Activated CD4-positive, alpha-beta T cell treated with anti-CD3 and anti-CD28 coated beads for 48 hours (primary cell): ENCODE measurements at regions not wholly inside any gene's neighbourhood (a gene's known extent, or its start where the extent isn't known, plus 50 kb on each side); places are given as distances from the start of the nearest gene placed in this dataset.
"Not testable (repeated sequence)": the region's sequence is repeated elsewhere in the genome, so short reads cannot be mapped to it uniquely, and the experiment has no call there.

Source experiments
- DNase-seq: peaks from one replicate; pipeline ENCODE4 v3.0.0-alpha.2; 2020

DNA sequence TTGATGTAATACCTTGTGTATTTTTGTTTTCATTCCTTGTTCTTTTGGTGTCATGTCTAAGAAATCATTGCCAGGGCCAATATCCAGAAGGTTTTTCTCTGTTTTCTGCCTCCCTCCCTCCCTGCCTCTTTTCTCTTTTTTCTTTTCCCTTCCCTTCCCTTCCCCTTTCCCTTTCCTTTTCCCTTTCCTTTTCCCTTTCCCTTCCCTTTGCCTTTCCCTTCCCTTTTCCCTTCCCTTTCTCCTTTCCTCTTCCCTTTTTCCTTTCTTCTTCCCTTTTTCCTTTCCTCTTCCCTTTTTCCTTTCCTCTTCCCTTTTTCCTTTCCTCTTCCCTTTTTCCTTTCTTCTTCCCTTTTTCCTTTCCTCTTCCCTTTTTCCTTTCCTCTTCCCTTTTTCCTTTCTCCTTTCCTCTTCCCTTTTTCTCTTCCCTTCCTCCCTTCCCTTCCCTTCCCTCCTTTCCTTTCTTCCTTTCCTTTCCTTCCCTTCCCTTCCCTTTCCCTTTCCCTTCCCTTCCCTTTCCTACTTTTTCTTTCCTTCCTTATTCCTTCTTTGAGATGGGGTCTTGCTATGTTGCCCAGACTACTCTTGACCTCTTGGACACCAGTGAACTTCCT, 646.1 kb downstream of the RAPGEF2 start:
- DNase-seq = no peak

DNA sequence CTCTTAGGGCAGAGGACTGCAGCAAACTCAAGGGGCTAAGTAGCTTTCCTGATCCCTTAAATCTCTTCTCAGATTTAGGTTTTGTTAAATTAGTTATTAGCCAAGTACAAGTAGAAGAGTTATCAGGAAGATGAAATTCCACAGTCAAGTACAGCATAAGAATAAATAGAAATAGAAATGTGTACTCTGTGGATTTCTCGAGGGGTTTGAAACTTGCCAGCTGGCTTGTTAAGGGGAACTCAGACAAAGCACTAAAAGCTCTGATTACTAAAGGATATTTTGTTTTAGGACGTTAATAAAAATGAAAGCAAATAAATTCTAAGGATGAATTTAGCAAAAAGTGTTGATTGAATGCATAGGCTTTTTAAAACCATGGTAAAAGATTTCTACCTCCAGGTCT, 654.6 kb downstream of the RAPGEF2 start:
- no peak for DNase-seq

DNA sequence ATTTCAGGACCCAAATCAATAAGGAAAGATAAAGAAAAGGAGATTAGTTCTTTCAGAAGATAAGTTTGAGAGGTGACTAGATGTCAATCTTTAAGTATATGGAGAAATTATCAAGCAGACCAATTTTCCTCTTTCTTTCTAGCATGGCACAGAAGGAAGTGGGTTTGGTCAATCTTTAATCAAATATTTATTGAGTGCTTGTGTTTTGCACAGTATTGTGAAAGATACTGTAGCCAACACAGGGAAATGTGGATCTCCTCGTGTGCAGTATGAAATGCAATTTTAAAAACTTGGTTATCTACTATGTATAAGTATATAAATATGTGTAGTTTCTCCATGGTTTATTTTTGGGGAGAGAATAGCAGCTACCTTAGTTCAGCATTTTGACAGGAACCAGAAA, 655.2 kb downstream of the RAPGEF2 start:
- no peak for DNase-seq

DNA sequence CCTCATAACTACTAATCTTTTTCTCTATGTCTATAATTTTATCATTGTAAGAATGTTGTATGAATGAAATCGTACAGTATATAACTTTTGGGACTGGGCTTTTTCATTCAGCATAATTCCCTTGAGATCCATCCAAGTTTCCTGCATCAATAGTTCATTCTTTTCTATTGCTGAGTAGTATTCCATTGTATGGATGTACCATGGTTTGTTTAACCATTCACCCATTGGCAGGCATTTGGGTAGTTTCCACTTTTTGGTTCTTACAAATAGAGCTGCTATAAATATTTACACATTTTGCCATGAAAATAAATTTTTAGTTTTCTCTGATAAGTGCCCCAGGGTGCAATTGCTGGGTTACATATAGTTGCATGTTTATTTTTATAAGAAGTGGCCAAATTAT, 659.8 kb downstream of the RAPGEF2 start:
- no peak for DNase-seq

DNA sequence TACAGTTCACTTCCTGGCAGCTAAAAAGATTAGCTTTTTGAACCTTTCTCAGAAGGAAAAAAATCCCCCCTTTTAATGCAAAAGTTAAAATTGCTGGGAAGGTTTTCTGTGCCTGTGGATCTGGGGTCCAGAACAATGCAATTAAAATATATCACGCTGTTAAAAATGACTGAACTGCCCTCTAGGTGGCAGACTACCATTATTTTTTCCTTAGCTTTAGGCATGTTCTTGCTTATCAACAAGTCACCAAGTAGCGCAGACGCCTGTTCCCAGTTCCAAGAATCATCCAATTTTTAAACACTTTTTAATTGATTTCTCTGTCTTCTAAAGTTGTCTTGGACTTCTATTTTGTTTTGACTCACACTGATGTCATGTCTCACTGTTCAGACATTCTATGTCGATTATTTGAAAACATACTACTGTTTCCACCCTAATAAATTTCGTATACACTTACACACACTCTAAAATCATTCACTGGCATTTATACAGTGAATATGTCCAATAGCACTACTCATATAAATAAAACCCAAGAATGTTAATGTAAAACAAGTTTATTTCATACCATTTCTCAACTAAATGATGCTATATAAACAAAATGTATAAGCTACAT, 661.6 kb downstream of the RAPGEF2 start:
- DNase-seq = no peak

DNA sequence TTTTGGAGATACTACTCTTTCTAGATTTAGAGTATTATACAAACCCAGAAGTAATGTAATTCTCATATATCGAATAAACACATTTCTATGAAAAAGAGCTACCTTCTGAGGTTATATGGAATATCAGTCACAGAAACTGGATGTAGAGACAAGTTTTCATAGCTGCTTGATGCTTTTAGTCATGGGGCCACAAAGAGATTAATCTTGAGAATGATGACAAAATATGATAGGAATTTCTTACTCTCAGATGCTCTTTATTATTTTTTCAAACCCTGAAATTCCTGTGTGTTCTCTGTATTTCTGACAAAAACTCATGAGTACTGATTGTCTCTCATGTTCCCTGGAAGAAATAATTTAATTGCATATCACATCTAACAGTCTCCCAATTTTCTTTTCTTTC, 662.5 kb downstream of the RAPGEF2 start:
- no peak for DNase-seq

DNA sequence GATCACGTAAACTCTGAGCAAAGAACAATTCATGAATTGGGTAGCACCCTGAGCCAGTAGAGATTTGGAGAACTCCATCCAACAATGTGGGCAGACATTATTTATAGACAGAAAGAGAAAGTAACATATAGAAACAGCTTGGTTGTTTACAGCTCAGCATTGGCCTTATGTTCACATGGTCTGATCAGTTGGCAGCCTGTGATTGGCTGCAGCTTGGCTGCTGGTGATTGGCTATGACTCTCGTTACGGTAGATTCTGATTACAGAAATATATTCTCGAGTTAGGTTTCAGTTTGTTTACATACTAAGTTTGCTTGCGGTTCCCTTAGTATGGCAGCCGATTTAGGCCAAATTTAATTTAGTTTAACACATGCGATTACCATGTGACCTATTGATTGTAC, 663.4 kb downstream of the RAPGEF2 start:
- DNase-seq = no peak

DNA sequence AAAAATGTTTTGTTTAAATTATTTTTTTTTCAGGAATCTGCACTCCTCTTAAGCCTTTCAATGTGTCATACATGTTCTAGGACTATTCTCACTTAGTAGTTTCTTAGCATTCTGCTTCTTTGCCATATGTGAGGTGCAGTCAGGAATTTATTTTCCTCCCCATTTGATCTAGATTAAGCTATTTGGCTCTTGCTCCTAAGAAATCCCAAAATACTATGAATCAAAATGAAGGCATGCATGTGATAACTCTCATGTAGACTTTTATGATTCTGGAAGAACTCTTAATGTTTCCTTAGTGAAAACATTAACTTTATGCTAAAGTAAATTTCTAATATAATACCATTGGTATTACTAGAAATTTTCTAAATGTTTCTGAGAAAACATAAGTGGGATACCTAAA, 664.5 kb downstream of the RAPGEF2 start:
- no peak for DNase-seq

DNA sequence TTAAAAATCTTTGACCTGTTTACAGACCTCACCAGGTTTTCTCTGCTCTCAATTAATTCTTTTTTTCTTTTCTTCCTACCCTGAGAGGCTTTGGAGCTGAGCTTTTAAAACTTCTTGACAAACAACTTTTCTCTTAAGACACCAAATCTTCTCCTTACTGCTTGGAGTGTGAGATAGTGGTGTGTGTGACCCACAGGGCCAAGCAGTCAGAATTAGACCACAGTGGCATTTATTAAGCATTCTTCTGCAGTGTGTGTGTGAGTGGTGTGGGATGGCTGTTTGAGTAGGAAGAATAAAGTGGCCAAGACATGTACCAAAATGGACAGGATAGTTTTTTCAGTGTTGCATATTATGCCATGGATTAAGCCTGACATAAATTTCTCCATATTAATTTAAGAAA, 665.1 kb downstream of the RAPGEF2 start:
- DNase-seq = no peak

DNA sequence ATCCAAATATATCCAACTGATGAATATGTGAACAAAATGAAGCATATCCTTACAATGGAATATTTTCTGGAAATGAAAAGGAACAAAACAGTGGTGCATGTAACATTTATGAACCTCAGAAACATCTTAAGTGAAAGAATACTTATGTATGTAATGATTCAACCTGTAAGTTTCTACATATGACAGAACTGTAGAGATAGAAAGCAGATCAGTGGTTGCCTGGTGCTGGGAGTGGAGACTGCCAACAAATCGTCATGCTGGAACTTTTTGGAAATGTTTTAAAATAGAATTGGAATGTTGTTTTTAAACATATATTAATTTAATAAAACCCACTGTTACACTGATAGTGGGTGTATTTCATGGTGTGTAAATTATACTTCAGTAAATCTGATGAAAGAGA, 667.5 kb downstream of the RAPGEF2 start:
- DNase-seq = no peak

DNA sequence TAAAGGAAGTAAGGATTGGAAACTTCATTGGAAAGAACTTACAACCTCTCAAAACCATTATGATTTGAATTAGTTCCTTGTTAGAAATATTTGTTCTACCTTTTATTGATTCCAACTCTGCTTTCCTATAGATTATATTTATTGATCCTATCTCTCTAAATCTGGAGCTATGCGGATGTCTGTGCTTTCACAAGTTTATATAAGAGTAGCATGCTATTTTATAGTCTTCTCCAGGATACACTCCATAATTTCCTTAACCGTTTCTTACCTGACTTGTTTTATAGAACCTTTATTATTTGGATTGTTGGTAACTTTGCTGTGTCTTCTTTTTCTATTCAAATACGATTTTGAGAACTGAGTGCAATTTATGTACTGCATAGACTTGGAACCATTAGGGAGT, 668.1 kb downstream of the RAPGEF2 start:
- DNase-seq = no peak

DNA sequence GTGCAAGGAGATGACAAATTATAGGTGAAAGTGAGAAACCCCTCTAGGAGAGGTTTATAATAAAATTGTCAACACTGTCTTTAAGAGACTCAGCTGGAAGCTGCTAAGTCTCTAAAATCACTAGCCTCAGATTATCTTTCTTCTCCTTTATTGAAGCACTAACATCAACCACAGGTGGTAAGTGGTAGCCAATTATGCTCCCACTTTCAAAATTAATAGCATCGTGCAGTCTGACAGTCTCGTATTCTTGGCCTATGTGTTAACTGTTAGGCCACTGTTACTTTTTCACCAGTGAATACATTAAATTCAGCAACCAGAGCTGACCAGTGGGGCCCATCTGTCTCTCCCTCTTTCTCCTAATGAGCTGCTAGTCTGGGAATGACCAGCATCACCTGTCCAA, 674.1 kb downstream of the RAPGEF2 start:
- no peak for DNase-seq

DNA sequence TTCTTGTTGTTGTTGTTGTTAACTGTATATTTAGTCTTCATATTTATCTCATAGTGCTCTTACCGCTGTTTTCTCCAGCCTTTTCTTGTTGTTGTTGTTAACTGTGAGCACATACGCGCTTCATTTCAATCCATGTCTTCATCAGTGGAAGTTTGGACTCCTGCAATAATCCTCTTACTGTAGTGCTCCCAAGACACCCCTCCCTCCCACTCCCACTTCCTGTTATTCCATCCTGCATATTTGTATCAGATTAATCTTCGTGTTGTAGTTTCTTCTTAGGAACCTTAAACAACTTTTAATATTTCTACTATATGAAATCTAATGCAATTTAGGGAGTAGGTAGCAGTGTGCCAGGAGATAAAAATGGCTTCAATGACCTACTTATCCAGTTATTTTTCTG, 674.8 kb downstream of the RAPGEF2 start:
- no peak for DNase-seq

DNA sequence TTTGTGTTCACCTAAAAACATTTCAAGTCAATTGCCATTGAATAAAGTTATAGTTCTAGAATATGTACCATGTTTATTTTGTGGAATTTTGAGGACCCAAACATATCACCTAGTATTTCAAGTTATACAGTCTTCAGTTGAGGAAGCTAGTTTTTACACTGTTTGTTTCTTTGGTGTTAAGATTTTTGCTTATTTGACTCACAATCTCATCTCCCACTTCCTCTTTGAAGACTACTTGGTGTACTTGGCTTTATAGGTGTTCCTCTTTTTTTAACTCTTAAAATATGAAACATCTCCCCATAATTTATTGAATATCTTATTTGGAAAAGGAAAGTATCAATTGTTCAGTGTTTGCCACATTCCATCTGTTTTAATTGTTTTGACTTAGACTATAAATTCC, 675.4 kb downstream of the RAPGEF2 start:
- DNase-seq = no peak

DNA sequence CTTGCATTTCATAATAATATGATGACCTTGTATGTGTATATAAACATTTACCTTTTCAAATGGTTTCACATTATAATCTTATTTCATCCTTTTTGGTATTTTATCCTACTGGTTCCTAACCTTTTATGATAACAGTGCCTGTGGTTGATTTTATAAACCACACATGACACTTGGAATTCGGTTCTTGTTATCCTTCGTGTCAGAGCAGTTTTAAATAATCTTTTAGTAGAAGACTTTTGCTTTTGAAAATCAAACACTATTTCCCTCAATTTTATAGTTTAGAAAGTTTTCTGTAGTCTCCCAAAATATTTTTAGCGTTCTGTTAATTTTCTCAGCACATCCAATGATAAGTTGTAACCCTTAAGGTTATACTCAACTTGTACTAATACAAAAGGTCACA, 676.8 kb downstream of the RAPGEF2 start:
- no peak for DNase-seq

DNA sequence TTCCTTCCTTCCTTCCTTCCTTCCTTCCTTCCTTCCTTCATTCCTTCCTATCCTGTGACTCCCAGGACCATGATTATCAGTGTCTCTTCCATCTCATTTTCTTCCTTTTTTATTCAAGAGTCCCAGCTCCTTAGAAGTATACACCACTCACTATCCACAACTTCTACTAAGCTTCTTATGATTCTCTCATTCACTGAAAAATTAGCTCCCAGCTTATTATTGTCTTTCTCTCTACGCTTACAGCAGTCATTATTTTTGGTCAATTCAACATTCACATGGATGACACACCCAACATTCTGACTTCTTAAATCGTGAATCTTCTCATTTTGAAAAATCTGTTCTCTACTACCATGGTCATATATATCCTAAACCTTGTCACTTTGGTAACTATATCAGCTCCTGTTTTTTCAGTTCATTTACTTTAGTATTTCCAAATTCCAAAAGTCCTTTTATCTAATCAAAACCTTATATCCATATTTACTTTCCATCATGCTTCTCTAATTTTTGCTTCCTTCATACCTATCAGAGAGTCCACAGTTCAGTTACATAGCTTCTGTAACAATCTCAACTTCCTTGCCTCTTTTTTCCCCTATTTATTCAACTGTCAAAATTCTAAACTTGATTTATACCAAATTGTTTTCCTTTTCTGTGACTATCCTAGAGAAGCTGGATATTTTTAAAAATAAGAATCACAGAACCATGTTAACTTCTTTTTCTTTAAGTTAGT, 677.5 kb downstream of the RAPGEF2 start:
- DNase-seq = no peak

DNA sequence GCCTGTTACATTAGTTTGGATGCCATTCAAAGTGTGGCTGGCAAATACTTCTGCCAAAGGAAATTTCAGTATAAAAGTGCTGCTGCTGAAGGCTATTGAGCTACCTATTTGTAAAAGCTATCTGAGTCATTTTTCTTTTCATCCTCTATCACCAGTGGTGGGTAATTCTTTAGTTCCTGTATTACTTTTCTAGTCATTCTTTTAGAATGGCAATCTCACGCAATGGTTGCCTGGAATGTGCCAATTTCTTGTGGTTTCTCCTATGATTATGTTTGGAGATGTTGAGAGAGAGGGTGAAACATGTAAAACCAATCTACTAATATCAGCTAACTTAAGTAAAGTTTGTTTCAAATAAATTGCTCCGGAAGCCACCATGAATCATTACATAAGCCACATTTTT, 685.0 kb downstream of the RAPGEF2 start:
- DNase-seq = no peak

DNA sequence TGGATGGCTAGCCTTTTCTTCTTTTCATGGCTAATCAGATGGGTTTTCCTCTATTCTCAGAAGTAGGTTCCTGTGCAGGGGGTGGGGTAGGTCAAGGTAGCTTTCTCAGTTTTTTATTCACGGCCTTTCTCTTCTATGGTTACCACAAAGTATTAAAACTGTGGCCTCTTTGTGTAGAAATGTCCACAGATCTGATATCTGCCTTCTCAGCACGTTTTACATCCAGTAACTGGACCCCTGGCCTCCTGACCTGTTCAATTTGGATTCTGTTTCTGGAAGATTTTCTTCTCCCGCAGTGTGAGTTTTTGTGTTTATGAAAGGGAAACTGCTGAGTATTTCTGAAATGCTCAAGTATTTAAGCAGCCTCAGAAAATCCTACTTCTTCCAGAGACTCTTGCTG, 688.5 kb downstream of the RAPGEF2 start:
- no peak for DNase-seq

DNA sequence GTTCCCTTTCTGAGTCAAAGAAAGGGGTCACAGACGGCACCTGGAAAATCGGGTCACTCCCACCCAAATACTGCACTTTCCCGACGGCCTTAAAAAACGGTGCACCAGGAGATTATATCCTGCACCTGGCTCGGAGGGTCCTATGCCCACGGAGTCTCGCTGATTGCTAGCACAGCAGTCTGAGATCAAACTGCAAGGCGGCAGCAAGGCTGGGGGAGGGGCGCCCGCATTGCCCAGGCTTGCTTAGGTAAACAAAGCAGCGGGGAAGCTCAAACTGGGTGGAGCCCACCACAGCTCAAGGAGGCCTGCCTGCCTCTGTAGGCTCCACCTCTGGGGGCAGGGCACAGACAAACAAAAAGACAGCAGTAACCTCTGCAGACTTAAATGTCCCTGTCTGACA, 701.7 kb downstream of the RAPGEF2 start:
- DNase-seq = not testable (repeated sequence)

DNA sequence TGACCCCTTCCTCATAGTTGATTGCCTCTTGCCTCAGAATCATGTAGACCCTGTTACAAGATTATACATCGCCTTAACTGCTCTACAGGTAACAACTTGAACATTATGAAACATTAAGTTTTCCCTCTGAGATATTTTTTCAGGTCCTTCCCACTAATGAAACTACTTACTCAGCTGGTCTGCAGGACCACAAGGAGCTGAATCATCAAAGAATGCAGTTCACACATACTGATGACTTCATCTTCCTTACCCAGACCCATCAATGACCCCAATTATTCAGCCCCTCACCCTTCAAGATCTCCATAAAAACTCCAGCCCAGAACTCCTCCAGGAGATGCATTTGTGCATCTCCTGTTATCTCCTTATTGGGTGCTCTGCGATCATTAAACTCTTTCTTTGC, 720.9 kb downstream of the RAPGEF2 start:
- DNase-seq = no peak

DNA sequence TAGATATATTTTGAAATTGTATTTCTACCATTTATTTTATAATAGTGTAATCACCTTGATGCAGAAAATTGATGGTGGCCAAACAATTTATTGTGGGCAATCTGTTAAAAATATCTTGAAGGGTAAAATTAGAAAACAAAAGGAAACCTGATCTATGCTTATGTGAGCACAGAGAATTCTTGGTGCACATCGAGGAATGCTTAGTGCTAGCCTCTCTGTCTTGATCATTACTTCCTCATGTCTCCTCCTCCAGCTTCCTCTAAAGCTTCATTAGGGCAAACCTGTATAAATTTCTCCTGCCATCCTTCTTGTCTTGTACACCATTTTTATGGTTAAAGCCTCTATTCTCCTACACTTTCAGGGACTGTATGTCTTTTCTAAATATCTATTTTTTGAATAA, 725.8 kb downstream of the RAPGEF2 start:
- no peak for DNase-seq

DNA sequence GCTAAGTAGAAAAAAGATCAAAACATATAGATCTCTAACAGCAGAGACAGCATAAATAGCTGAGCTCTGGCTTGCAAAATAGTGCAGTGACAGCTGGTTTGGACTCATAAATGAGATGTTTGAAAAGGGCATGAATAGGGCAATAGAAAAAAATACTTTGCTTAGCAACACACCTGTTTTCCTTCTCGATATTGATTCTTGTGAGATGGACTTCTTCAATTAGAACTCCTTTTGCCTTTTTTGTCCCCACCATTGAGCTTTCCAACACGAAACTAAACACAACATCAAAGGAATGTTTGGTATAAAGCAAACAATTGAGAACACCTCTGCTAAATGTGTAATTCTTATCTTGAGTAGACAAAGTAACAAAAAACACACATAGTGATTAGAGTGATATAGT, 726.3 kb downstream of the RAPGEF2 start:
- DNase-seq = no peak

DNA sequence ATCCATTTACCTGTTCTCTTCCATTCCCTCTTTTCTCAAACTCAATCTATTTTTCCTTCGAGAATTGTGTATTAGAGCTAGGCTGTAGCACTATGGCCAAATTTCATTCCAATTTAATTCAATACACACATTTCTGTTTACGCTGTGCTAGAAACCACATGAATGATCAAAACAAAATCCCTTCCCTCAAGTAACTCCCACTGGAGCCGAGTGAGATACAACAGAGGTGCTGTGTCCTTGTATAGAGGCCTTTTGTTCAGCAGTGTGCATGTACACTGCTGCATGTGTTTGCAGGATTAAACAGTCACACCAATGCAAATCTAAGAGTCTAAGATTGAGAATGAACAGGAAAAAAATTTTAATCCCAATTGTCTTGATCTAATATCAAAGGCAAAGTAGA, 734.2 kb downstream of the RAPGEF2 start:
- no peak for DNase-seq

DNA sequence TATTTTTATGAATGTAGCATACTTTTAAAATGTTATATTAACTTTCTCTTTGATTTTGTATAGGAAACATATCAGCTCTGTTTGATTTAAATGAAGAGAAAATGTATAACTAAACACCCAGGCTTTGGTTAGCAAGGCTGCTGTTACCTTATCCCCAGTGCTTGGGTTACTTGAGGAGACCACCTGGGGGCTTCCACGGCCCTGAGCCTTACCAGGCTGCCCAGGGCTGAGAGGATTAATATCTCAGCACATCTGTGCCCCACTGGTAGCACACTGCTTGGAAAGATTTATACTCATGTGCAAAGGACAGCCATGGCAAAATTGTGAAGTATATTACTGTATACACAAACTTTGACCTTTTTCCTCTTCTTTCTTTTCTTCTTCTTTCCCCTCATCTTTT, 752.9 kb downstream of the RAPGEF2 start:
- no peak for DNase-seq

DNA sequence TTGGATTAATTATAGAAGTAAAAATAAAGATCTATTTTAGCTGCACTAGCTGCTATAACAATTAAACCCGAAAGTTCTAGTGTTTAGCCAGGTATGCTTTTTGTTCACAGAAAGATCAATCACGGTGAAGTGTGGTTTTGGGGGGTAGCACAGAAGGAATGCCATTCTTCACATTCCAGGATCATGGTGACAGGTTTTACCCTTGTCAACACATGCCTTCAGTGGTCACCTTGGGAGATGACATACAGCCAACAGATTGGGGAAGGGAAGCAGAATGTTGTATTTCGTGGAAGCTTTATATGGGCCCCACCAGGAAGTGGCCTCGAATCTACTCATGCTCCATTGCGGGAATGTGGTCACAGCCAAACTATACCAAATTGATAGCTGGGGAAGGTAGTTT, 753.6 kb downstream of the RAPGEF2 start:
- DNase-seq = no peak
